Fibroblast of the aortic adventitia (primary cell): ENCODE measurements at regions not wholly inside any gene's neighbourhood (a gene's known extent, or its start where the extent isn't known, plus 50 kb on each side); places are given as distances from the start of the nearest gene placed in this dataset.

Source experiments
- DNase-seq: peaks from one replicate; pipeline ENCODE4 v3.0.0-alpha.2; 2010; ENCODE audit warnings: low read depth
- H3K4me3 ChIP-seq: 2 replicates; pipeline ENCODE4 v1.5.1; 2011; ENCODE audit warnings: low read depth, mild to moderate bottlenecking, control low read depth, low read length, moderate library complexity
- CTCF ChIP-seq: IDR thresholded peaks from 2 replicates; pipeline ENCODE4 v1.5.1; 2011; ENCODE audit warnings: mild to moderate bottlenecking, low read length, control low read depth, inconsistent platforms; ENCODE audit not compliant: insufficient read depth

- TF ChIP-seq CTCF = no peak
- no peak overlapping the region for H3K4me3 ChIP-seq
- DNase-seq = no peak
Observed at GRCh38 chr2:8394131-8394530, 287.7 kb upstream of the ID2 start.

GRCh38 chr2:8394569-8395359 lies 287.1 kb upstream of the ID2 start:
- TF ChIP-seq CTCF = no peak

GRCh38 chr2:8395718-8396117 lies 286.1 kb upstream of the ID2 start:
- no peak overlapping the region for H3K4me3 ChIP-seq
- DNase-seq = no peak
- no peak for TF ChIP-seq CTCF

More at GRCh38 chr2:8394569-8395359, 287.1 kb upstream of the ID2 start:
- DNase-seq = no peak
- H3K4me3 ChIP-seq = no peak overlapping the region

- H3K4me3 ChIP-seq = no peak overlapping the region
- TF ChIP-seq CTCF = no peak
- no peak for DNase-seq
Observed at GRCh38 chr2:8398040-8398668, 283.7 kb upstream of the ID2 start.

- DNase-seq = no peak
- H3K4me3 ChIP-seq = no peak overlapping the region
- no peak for TF ChIP-seq CTCF
Observed at GRCh38 chr2:8399731-8400130, 282.1 kb upstream of the ID2 start.

- no peak for TF ChIP-seq CTCF
- DNase-seq = no peak
- H3K4me3 ChIP-seq = no peak overlapping the region
Observed at GRCh38 chr2:8400196-8400595, 281.7 kb upstream of the ID2 start.
